ENCODE measurements at regions not wholly inside any gene's neighbourhood (a gene's known extent, or its start where the extent isn't known, plus 50 kb on each side); places are given as distances from the start of the nearest gene placed in this dataset.
A peak's percentile ranks its signal among the peaks of the same experiment; 100 is the strongest.
"Not testable (repeated sequence)": the region's sequence is repeated elsewhere in the genome, so short reads cannot be mapped to it uniquely, and the experiment has no call there.

GRCh38 chr2:8224347-8225190 lies 457.3 kb upstream of the ID2 start:
- no peak for DNase-seq

- DNase-seq = no peak
Measured at GRCh38 chr2:8225266-8225665, 456.6 kb upstream of the ID2 start.

DNA sequence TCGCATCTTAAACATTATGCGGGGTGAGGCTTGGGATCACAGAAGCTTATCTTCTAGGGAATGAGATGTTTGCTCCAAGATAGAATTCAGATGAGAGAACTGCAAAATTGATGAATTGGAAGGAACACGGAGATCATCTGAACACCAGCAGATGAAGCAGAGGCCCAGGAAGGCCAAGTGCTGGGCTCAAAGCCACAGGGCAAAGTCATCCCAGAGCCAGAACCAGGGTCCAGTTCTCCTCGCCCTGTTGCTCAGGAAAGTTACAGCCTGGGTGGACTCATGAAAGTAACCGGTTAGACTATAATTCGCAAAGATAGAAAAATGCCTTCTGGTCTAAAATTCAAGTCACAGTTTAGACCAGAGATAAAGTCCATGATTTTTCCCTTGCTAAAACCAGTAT lies 456.1 kb upstream of the ID2 start:
- DNase-seq = no peak

DNA sequence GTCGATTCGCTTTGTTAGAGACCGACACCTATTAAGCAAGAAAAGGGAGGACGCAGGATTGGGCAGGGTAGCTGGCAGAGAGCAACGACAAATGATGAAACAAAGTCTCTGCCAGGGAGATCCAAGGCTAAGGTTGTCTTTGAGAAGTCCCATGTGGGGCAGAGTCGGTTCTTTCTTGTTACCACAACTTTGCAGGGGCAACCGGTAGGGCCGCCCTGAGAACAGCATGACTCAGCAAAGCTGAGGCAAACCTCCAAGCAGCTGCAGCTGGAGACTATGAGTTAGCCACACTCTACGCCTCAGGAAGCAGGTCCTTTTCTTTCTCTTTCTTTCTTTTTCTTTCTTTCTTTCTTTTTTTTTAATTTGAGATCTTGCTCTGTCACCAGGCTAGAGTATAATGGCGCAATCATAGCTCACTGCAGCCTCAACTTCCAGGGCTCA lies 452.3 kb upstream of the ID2 start:
- DNase-seq = peak; percentile 11

GRCh38 chr2:8230466-8230865 lies 451.4 kb upstream of the ID2 start:
- no peak for DNase-seq

GRCh38 chr2:8231902-8232301 lies 450.0 kb upstream of the ID2 start:
- no peak for DNase-seq

GRCh38 chr2:8232871-8233270 lies 449.0 kb upstream of the ID2 start:
- no peak for DNase-seq

DNA sequence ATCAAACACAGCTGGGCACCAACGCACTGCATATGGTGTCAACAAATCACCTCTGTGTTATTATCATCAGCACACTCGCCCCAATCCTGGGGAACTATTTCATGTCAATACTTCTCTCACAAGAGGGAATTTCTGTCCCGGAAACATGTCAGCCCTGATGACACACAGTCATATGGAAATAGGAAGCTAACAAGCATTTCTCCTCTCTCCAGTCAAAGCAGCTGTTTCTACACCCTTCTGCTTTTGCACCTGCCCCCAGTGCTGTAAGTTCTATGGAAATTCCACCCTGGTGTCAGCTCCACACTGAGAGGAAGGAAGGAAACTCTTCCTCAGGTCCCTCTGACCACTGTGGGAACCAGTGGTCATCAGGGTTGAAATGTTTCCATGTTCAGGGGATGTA lies 447.6 kb upstream of the ID2 start:
- no peak for DNase-seq

DNA sequence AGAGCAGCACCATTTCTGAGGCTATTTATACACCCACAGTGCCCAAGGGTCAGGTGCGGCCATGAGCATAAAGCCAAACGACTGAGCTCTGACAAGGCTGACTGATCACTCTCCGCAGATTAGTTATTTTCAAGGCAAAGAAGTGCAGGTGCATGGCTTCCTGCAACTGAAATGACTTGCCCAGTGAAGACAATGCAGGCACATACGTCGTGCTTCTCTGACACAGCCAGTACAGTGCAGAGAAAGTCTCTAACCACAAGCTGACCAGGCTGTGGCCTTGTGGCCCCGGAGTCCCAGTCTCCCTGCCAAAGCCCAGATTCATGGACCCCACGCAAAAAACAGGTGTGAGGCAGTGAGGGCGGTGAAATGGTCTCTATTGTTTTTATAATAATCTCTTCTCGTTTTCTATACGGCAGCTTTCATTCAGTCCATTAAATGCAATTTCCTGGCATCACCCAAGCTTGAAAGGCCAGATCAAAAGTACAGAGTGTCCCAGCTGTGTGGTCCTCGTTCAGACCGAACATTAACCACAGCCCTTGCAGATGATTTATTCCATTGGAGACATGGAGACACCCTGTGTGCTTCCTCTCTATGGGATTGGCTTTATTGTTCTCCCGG lies 447.0 kb upstream of the ID2 start:
- no peak for DNase-seq

DNA sequence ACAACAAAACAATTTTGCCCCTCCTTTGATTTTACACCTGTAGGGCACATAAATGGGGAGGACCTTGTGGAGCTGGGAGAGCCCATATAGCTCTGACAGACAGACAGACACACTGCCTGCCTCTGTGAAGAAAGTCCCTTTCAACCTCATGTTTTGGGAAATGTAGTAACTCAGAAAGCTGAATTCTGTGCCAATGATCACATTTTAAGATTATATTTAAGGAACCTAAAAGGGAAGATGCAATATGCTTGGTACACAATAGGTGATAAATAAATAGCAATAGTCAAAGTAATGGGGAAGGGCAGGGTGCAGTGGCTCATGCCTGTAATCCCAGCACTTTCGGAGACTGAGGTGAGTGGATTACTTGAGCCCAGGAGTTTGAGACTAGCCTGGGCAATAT lies 446.4 kb upstream of the ID2 start:
- DNase-seq = no peak

DNA sequence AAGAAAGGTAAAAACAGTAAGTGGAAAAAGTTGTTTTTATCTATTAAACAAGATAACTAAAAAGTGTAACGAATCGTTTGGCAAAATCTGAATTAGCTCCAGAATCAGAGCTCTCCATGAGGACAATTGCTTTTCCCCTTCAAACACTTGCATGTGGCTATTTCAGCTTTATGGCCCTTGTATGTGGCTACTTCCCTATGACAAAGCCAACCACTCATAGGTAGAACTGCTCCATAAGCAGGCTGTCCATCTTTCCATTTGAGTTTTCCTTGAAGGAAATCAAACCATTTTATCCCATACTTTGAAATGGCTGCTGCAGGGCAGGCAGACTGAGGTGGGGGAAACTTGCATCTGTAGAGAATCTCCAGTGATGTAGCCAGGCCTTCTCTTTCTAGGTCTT lies 445.5 kb upstream of the ID2 start:
- no peak for DNase-seq

GRCh38 chr2:8238521-8239230 lies 443.2 kb upstream of the ID2 start:
- DNase-seq = no peak

DNA sequence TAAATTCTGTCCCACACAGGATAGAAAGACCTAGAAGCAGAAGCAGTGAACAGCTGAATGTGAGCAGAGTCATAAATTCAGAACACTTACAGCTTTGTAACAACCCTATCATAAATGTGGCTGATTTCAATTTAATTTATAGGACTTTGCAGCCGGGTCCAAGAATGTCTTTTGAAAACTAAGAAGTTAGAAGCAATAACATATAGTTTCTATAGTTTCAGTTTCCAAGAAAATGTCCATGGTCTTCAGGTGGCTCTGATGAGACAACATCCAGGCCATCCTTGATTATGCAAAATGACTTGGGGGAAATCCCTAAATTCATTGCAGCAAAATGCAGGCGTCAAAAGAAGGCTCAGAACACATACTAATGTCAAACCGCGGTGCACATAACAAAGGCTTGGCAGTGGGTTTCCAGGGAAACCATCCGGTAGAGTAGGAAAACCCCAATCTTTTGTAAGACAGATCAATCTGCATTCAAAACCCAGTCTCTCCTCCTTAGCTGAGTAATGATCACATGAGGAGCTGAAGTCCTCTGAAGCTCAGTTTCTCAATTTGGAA lies 442.2 kb upstream of the ID2 start:
- DNase-seq = no peak

- no peak for DNase-seq
Measured at GRCh38 chr2:8241317-8241716, 440.5 kb upstream of the ID2 start.

GRCh38 chr2:8242739-8243138 lies 439.1 kb upstream of the ID2 start:
- no peak for DNase-seq

DNA sequence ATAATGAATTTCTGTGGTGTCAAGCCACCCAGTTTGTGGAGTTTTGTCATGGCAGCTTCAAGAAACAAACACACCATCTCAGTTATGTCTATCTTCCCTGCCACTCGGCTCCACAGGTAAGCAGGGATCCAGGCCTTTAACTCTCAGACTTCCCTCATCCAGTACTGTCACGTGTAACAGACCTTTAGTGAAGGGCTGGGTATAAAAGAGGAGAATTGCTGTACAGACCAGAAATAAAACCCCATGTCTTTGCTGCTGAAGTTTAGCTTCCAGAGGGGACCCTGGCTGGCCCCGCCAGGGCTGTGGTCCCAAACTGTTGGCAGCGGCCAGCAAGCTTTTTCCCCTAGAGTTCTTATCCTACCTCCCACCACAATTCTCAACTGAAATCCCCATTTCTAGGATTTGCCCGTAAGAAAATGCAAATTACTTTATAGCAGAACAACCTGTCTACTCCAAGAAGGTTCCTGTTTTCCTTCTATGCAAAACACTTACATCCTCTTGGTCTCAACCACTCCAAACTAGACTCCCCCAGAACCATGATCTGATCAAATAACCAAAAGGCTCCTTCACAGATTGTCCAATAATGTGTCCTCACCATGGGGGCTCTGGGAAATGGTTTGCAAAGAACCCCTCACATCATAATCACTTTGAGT lies 438.0 kb upstream of the ID2 start:
- DNase-seq = no peak

GRCh38 chr2:8244639-8245038 lies 437.2 kb upstream of the ID2 start:
- no peak for DNase-seq

- no peak for DNase-seq
Measured at GRCh38 chr2:8246137-8246536, 435.7 kb upstream of the ID2 start.

- DNase-seq = no peak
Measured at GRCh38 chr2:8247905-8248622, 433.8 kb upstream of the ID2 start.

- no peak for DNase-seq
Measured at GRCh38 chr2:8248623-8248957, 433.3 kb upstream of the ID2 start.

DNA sequence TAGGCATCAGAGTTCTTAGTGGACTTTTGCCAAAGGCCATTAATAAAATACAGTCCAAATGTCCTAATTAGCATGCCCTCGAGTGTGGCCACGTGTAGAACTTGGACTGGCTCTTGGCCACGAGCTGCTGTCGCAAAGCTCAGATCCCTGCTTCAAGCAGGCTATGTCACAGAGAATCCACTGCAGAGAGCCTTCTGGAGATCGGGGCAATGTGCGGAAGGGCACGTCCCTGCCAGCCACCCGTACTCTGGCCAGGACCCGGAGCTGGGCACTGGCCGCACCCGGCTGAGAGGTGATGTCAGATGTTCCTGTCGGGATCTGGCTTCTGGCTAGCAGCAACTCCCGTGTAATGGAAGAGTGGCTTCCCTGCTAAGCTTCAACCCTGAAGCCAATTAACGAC lies 432.7 kb upstream of the ID2 start:
- no peak for DNase-seq

- DNase-seq = no peak
Measured at GRCh38 chr2:8249769-8250168, 432.1 kb upstream of the ID2 start.

GRCh38 chr2:8250290-8250689 lies 431.6 kb upstream of the ID2 start:
- not testable (repeated sequence) for DNase-seq
